Lung microvascular endothelial cell (primary cell): ENCODE measurements at regions not wholly inside any gene's neighbourhood (a gene's known extent, or its start where the extent isn't known, plus 50 kb on each side); places are given as distances from the start of the nearest gene placed in this dataset.
A peak's percentile ranks its signal among the peaks of the same experiment; 100 is the strongest.

Source experiments
- DNase-seq, 2 donors: peaks; one replicate each; pipeline versions ENCODE4 v3.0.0 to v3.0.0-alpha.2; 2010; ENCODE audit warnings: low read depth in 2 of 2

GRCh38 chr4:71156616-71157015 is 163.2 kb downstream of the DCK start:
- DNase-seq = no peak

- DNase-seq = no peak
Measured at GRCh38 chr4:71162386-71162785, 168.9 kb downstream of the DCK start.

- no peak for DNase-seq
Measured at GRCh38 chr4:71163317-71163716, 169.9 kb downstream of the DCK start.

- no peak for DNase-seq
Measured at GRCh38 chr4:71167083-71167482, 171.7 kb upstream of the SLC4A4 start.

GRCh38 chr4:71171592-71171991 is 167.2 kb upstream of the SLC4A4 start:
- DNase-seq = no peak

GRCh38 chr4:71181332-71181731 is 157.5 kb upstream of the SLC4A4 start:
- DNase-seq = no peak

- peak; percentile 50 to 54 for DNase-seq
Measured at GRCh38 chr4:71184195-71184781, 154.5 kb upstream of the SLC4A4 start.

GRCh38 chr4:71185037-71185436 is 153.8 kb upstream of the SLC4A4 start:
- no peak for DNase-seq

- no peak for DNase-seq
Measured at GRCh38 chr4:71186257-71186565, 152.6 kb upstream of the SLC4A4 start.

- DNase-seq = peak; percentile 13 to 18
Measured at GRCh38 chr4:71186566-71187403, 152.0 kb upstream of the SLC4A4 start.

- peak in 1 of 2 donors; percentile 10 for DNase-seq
Measured at GRCh38 chr4:71187404-71188155, 151.2 kb upstream of the SLC4A4 start.

GRCh38 chr4:71188156-71188640 is 150.6 kb upstream of the SLC4A4 start:
- no peak for DNase-seq

GRCh38 chr4:71188951-71189350 is 149.9 kb upstream of the SLC4A4 start:
- no peak for DNase-seq

- no peak for DNase-seq
Measured at GRCh38 chr4:71189471-71189870, 149.3 kb upstream of the SLC4A4 start.

- DNase-seq = no peak
Measured at GRCh38 chr4:71194454-71194853, 144.4 kb upstream of the SLC4A4 start.

GRCh38 chr4:71195924-71196323 is 142.9 kb upstream of the SLC4A4 start:
- DNase-seq = no peak

- no peak for DNase-seq
Measured at GRCh38 chr4:71198958-71199357, 139.9 kb upstream of the SLC4A4 start.

GRCh38 chr4:71201057-71201456 is 137.8 kb upstream of the SLC4A4 start:
- DNase-seq = no peak

GRCh38 chr4:71201817-71202576 is 136.8 kb upstream of the SLC4A4 start:
- DNase-seq = no peak

GRCh38 chr4:71202705-71203104 is 136.1 kb upstream of the SLC4A4 start:
- DNase-seq = no peak

- no peak for DNase-seq
Measured at GRCh38 chr4:71204056-71204455, 134.8 kb upstream of the SLC4A4 start.

GRCh38 chr4:71206763-71207162 is 132.1 kb upstream of the SLC4A4 start:
- DNase-seq = no peak
